GM19043 (cell line): ENCODE measurements at regions not wholly inside any gene's neighbourhood (a gene's known extent, or its start where the extent isn't known, plus 50 kb on each side); places are given as distances from the start of the nearest gene placed in this dataset.

Experiments used
- ATAC-seq: cut with Tn5 transposase; IDR thresholded peaks from one replicate; pipeline ENCODE4 v1.9.1; 2021; ENCODE audit warnings: low read depth; ENCODE audit not compliant: unreplicated experiment

DNA sequence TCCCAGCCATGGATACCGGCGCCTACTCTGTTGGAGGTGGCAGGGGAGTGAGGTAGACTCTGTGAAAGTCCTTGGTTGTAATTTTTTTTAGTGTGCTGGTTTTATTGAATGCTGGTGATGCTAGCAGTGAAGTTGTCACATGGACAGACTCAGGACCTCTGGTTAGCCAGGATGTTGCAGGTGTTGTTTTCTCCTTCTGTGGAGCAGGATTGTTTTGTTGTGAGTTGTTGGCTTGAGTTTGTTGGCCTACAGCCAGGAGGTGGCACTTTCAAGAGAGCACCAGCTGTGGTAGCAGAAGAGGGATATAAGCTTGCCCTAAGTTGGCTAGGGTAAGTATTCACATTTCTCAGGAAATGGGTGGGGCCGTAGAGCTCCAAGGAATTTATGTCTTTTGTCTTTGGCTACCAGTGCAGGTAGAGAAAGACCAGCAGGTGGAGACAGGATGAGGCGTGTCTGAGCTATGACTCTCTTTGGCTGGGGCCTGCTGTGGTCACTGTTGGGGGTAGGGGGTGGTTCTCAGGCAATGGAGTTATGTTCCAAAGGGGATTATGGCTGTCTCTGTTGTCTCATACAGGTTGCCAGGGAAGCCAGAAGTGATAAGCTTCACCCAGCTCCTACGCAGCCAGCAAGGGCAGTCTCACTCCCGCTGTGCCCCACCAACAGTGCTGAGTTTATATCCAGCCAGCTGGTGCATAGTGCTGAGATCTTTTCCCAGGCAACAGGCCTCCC, 248.7 kb downstream of the TAF11L14 start:
- no peak for ATAC-seq

DNA sequence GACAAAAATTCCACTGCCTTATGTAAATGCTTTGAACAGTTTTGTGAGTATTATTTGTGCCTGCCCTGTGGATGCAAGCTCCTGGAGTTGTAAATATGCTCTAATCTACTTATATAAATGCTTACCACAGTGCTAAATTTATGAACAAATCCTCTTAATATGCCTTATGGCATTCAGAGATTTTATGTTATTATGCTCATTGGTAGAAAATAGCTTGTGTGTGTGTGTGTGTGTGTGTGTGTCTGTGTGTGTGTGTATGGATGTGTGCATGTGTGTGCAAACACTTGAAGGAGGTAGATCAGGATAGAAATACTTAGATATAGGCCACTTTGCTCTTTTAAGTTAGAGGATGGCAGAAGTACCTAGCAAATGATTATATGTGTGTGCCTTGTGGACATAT, 253.9 kb downstream of the TAF11L14 start:
- ATAC-seq = no peak

DNA sequence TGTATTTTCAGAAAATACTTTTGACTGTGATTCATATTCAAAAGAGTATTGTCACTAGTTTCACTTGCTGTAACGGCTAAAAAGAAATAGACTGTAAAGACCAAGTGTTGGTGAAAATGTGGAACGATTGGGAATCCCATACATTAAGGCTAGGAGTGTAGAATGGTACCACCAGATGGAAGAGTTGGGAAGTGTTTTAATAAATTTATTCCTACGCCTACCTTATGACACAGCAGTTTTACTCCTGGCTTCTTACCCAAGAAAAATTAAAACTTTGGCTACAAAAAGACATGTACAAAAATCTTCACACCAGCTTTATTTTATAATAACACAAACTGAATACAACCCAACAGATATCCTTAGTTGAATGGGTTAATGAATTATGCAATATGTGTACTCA, 256.2 kb downstream of the TAF11L14 start:
- no peak for ATAC-seq

DNA sequence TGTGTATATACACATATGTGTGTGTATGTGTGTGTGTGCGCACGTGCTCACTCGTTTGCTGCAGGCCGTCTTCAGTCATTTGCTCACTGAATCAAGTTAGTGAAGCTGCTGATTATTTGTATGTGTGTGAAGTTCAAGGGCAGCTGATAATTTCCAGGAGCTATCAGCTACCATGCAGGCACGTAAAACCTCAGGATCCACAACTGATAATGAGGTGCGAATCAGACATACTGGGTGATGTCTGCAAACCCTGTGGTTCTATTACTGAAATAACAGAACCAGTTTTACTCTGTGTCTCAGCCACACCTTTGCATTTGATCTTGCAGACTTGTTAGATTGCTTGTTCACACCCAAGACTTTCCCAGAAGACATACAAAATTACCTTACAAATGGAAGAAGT, 257.6 kb downstream of the TAF11L14 start:
- ATAC-seq = no peak

DNA sequence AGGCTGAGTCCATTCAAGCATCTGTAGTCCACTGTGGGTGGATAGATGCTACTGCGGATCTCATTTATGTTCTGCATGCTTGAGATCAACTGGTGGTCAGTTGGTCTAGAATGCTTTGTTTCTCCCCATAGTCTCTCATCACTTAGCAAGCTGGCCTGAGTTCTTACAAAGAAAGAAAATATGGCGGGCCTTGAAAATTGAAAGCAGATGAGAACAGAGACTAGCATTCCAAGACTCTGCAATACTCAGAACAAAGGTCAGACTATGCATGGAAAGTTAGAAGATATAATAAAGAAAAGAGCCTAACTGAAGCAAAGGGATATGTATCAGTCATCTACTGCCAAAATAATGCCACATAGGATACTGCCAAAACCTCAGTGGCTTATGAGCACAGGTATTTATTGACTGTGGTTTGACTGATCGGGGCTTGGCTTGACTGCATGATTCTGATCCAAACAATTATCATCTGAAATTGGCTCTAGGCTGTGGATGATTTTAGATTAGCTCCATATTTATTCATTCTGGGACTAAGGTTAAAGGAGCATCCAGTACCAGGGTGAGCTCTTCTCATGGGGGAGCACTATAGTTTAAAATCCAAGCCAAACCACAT, 258.9 kb downstream of the TAF11L14 start:
- ATAC-seq = no peak

DNA sequence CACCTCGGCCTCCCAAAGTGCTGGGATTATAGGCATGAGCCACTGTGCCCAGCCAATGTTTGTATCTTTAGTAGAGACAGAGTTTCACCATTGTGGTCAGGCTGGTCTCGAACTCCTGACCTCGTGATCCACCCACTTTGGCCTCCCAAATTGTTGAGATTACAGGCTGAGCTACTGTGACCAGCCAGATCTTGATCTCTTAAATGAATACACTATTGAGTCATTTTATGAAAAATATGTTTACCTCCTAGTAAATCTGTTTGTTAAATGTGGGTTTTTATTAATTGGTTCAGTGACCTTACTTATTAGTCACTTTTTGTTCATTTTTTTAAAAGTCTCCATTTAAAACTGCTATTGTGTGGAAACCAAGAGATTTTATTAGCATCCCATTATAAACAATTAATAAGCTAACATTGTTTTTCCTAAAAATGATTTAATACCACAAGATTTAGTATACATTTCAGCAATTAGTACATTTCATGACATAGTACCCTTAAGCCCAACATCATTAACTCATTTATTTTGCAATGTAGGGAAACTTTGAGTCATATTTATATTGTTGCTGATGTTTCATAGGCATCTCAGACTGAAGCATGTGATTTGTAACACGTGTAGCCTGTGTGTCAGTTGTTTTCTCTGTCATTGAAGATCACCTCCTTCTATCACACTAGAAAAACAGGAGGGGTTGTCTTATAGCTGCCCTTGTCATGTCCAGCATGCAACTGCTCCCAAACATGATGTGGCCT, 261.2 kb downstream of the TAF11L14 start:
- no peak for ATAC-seq

DNA sequence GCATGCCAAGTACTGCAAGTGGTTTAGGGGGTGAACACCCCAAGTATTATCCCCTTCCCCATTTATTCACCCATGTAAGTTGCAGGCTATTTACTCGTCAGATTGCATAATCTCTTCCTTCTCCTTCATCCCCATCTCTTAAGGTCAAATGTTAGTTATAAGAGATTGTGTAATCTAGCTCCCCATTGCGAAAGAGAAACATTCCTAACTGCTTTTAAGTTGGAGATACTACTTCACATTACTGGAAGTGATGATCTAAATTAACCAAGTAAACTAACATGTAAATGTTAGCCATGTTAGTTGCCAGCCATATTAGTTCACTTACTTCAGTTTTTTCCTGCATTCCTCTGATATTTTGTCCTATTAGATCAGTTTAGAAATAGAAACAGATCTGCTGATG, 262.3 kb downstream of the TAF11L14 start:
- ATAC-seq = no peak

DNA sequence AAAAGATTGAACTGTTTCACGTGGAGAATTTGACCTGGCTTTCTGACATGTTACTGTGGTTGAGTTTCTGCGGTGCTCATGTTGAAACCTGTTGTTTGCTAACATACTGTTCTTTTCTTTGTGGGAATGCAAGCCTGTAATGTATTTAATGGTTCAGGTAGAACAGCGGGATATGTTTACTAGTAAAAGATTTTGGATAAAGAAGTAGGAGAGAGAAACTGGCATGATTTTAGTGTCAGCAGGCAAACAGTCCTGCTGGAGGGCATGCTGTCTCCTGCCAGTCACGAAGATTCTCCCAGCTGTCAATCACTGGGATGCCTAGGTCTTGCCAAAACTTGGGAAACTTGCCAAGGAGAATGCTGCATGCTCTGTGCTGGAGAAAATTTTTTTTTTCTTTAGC, 263.5 kb downstream of the TAF11L14 start:
- no peak for ATAC-seq

DNA sequence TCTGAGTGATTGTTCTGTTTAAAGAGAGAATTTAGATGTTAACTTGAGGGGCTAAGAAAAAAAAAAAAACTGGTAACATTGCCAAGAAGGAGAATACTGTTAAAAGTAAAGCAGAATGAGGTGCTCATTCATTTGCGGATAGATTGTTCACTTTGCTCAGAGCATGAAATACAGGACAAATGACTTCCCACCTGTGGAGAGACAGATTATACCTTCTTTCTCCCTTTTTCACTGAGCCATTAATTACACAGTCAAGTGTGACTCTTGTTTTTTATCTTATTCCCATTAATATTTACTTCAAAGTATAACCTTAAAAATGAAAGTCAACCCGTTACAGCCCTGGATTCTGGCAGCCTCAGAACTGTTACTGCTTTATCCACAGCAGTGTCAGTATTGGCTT, 264.5 kb downstream of the TAF11L14 start:
- no peak for ATAC-seq

DNA sequence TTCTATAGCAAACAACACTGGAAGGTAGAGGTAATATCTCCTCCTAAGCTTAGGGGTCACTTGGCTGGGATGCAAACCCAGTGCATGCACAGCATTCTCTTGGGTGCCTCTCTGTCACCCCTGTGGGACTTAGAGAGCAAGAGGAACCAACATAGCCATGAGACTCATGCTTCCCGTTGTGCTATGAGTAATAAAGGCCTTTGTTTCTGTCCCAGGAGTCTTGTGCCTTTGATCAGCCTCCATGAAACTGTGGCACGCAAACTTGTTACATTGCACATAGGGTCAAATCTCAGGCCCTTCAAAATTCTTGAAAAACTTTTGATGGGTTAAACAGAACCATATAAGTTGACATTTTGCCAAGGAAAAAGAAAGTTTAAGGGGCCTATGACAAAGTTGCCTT, 272.8 kb downstream of the TAF11L14 start:
- ATAC-seq = peak; percentile 70

DNA sequence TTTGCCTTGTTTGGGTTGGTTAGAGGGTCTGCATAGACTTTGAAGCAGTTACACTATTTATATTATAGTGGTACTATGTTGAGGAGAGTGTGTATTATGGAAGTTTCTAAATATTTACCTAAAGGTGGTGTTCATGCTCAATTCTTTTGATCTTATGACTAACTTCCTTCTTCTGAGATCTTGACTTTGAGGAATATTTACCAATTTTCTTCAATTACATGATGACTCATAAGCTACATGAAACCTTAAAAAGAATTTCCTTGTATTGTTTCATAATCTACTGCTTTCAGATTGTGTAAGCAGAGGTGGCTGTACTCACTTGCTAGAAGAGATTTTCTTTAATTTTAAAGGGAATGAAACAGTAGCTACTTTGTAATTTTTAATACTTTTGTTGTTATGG, 276.1 kb downstream of the TAF11L14 start:
- ATAC-seq = no peak

DNA sequence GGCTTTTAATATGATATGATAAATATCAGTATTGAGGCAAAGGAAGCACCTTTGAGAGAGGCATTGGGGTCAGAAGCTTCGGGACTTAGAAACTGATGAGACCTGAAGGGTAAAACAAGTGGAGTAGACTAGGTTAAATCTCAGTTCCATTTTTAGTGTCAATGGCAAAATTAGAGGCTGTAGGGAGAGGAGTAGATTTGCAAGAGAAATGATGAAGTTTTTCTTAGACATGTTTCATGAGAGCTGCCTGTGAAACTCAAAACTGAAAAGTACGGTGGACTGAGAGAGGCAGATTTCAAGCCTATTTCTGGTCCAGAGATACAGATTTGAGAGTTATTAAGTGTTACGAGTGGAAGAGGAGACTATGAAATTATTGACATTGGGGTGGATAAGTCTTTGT, 278.5 kb downstream of the TAF11L14 start:
- ATAC-seq = no peak

DNA sequence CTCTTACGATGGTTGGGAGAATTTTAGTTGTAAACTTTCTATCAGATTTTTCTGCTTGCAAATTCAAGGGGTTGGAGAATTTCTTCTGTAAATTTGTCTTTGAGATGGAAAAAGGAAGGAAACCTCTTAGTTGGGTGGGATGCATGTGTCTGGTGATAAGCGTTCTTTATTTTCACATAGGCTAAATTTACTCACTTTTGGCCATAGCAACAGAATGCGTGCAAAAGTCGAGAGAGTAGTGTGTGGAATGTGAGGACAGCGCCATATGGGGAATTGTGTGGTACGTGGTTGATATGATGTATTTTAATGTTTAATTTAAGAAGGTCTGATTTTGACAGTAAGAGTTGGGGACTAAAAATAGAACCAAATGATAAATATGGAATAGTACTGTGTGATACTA, 282.2 kb downstream of the TAF11L14 start:
- no peak for ATAC-seq

DNA sequence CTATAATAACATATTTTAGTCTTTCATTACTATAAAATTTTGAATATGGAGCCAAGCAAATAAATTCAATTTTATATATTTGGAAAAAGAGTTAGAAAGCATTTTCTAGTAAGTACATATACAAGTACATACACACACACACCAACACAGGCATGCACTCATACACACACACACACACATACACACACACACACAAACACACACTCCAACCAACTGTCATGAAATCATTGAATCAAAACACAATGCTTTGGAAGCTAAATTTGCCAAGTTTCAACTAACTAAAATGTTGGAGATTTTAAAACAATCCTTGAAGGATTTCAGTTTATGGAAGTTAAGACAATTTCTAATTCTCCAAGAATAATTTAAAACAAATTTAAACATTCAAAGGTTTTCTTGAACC, 283.2 kb downstream of the TAF11L14 start:
- ATAC-seq = no peak

DNA sequence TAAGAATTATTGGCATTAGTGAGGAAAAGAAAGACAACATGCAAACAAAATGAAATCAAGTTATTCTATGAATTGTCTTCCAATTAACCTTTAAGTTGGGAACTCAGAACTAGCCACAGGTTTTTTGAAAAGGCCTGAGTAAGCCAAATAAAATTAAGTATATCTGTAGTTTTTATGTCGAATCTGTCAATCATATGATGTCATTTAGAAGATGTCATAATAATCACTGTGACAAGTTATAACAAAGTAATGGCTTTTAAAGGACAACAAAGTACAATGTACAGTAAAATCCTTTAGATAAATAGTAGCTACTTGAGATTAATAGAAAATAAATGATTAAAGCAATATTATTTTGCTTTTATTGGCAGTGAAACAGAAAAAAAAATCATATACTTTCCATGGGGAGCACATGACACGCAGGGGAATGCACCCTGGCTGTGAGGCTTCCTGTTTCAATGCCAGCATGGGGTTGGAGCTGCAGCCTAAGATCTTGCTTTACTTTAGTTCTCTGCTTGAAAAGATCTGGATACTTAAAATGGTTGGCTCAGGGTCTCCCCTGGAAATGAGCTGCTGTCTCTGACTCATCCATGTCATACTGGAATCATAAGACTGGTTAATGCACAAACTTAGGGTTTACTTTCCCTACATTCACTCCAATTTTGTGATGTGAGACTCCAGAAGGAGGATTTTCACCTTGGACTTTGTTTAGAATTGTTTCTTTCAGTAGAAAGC, 284.3 kb downstream of the TAF11L14 start:
- ATAC-seq = no peak

DNA sequence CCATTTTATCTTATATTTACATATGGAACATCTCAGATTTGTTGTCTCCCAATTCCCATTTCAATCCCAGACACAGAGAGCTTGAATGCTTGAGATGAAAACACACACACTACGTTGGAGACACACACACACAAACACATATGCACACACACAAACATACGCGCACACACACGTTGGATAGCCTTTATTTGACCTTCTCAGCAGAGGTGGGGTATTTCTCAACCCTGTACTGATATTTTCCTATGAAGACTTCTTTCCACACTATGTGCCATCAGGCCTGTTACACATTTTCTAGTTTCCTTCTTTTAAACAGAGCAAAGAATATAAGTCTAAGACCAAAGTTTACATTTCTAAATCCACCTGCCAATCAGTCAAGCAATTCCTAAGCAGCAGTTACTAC, 291.0 kb downstream of the TAF11L14 start:
- no peak for ATAC-seq

DNA sequence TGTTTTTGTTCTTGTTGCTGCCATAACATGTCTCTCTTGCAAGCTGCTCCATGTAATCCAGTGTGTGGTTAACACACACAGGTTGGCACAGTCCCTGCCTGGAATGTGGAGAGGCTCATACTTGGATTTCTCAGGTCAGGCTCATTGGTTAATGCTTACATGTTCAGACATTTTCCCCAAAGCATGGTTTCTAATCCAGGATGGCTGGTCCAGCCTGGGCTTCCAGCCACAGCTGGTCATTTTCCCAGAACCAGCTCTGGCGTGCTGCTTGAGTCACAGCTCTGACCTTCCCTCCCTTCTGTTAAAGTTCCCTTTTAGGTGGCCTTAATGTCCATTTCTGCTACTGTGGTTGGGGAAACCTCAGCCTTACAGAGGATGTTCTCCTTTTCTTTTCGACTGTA, 294.3 kb downstream of the TAF11L14 start:
- no peak for ATAC-seq

DNA sequence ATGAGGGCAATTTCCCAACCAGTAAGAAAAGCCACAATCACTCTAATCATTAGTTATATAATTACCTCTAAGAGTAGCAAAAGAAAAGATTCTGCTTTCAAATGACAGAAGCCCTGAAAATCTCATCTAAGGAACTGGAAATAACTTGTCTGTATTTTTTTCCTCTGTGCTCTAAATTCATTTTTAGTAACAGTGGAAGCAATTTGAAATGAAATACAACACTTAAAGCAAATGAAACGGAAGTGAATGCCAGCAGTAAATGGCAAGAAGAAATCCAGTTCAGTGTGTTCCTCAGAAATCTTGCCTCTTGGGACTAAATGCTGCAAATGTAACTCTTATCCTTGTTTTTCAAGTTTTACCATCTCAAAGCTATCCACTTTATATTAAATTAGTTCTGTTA, 294.9 kb downstream of the TAF11L14 start:
- no peak for ATAC-seq

DNA sequence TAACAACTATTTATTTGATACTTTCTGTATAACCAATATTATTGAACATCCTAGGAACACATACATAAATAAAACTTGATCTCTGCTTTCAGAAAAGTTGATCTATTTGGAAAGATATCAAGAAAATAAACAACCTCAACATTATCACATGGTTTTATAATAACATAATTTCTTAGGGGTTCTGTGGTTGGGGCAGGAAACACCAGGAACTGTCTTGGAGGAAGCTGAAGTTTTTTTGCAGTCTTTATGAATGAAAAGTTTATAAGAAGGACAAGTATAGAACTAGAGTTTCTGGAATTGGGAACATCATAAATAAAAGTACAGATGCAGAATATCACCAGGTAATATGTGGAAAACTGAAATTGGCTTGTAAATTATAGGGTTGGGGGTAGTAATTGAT, 296.1 kb downstream of the TAF11L14 start:
- ATAC-seq = no peak

DNA sequence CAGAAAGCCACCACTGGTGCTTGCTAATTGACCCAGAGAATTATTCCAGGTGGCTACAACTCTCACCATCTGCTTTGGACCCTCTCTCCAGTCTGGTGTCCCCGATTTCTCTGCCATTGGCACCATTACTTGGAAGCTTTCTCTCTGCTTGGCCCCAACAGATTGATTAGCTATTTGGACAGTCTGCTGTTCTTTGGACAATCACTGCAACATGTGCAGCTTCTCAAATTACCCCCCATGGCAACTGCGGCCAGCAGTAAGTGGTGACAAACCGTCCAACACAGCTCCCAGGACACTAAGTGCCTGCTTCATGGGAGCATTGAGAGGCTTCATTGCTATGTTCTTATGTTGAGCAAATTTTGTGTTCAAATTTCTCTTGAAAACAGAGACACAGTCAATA, 309.8 kb downstream of the TAF11L14 start:
- no peak for ATAC-seq

DNA sequence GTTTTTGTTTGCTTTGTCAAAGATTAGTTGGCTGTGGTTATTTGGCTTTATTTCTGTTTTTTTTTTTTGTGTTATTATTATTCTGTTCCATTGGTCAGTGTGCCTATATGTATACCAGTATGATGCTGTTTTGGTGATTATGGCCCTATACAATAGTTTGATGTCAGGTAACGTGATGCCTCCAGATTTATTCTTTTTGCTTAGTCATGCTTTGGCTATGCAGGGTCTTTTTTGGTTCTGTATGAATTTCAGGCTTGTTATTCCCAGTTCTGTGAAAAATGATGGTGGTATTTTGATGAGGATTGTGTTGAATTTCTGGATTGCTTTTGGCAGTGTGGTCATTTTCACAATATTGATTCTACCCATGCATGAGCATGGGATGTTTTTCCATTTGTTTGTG, 312.8 kb downstream of the TAF11L14 start:
- no peak for ATAC-seq
